T-helper 1 cell treated with Interleukin-12 subunit alpha and Interleukin-12 subunit beta and Interleukin-4 antibody, amounts not matched to agents 30 μg/mL and 1 μg/mL, for 36 hours (primary cell): ENCODE measurements at regions not wholly inside any gene's neighbourhood (a gene's known extent, or its start where the extent isn't known, plus 50 kb on each side); places are given as distances from the start of the nearest gene placed in this dataset.

ENCODE experiments used
- H3K27ac Mint-ChIP-seq: one replicate; pipeline ENCODE4 v1.8.0; 2021; ENCODE audit warnings: mild to moderate bottlenecking, mixed read lengths
- H3K27me3 Mint-ChIP-seq: one replicate; pipeline ENCODE4 v1.8.0; 2021; ENCODE audit warnings: low read depth, mixed read lengths
- H3K36me3 Mint-ChIP-seq: one replicate; pipeline ENCODE4 v1.8.0; 2021; ENCODE audit warnings: low read depth, mixed read lengths
- H3K4me1 Mint-ChIP-seq: one replicate; pipeline ENCODE4 v1.8.0; 2021; ENCODE audit warnings: low read depth, mixed read lengths
- H3K4me3 Mint-ChIP-seq: one replicate; pipeline ENCODE4 v1.8.0; 2021; ENCODE audit warnings: mild to moderate bottlenecking, moderate library complexity, mixed read lengths
- H3K9me3 Mint-ChIP-seq: one replicate; pipeline ENCODE4 v1.8.0; 2021; ENCODE audit warnings: mixed read lengths

DNA sequence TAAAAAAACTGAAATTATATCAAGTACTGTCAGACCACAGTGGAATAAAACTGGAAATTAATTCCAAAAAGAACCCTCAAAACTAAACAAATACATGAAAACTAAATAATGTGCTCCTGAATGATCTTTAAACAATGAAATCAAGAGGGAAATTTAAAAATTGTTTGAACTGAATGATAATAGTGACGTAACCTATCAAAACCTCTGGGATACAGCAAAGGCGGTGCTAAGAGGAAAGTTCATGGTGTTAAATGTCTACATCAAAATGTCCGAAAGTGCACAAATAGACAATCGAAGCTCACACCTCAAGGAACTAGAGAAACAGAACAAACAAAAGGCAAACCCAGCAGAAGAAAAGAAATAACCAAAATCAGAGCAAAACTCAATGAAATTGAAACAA lies 70.8 kb upstream of the TUBA3C start:
- Mint-ChIP-seq H3K27me3 (no peaks in the 10 kb centered on the region), H3K4me1 (no peaks in the 10 kb centered on the region), H3K4me3 (no peak overlapping the region), H3K36me3 (no peaks in the 10 kb centered on the region), H3K9me3 (peaks cover 51% of the 10 kb centered on the region), H3K27ac (no peak overlapping the region)

DNA sequence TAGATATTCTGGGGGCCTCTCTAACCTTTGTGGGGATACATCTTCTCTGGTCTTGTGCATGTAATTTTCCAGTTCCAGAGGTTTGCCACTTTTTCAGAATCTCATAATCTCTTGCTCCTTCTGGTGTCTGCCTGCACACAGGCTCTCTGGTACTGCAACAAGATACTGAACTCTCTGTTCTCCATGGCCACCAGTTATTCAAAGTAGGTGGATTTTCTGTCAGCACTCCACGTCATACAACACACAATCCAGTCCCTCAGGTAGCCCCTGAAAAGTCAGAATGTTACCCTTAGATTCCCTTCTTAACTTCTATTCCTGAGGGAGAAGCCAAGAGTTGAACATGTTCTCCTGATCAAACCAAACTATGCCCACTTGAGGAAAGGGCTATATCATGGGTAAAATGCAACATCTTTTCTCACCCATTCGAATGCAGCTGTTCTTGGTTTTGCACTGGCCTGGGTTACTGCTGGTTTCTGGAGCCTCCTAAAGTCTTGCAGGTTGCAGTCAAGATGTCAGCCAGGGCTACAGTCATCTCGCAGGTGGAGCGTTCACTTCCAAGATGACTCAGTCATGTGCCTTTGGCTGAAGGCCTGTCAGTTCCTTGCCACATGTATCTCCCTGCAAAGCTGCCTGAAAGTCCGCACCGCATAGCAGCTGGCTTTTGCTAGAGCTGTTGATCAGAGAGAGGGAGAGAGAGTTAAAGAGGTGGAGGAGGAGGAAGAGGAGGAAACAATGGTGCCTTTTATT lies 57.7 kb upstream of the TUBA3C start:
- Mint-ChIP-seq H3K9me3 (peaks cover 10% of the 10 kb centered on the region), H3K36me3 (no peaks in the 10 kb centered on the region), H3K27ac (no peak overlapping the region)

More for the DNA sequence above, 57.7 kb upstream of the TUBA3C start:
- Mint-ChIP-seq H3K27me3 (no peaks in the 10 kb centered on the region), H3K4me1 (no peaks in the 10 kb centered on the region), H3K4me3 (no peak overlapping the region)
